HepG2 (cell line): ENCODE measurements at regions not wholly inside any gene's neighbourhood (a gene's known extent, or its start where the extent isn't known, plus 50 kb on each side); places are given as distances from the start of the nearest gene placed in this dataset.

Experiments
- NFIC ChIP-seq: IDR thresholded peaks from 2 replicates; pipeline ENCODE4 v1.6.1; 2012; ENCODE audit warnings: mild to moderate bottlenecking, low read length, inconsistent platforms
- POLR2AphosphoS2 ChIP-seq: IDR thresholded peaks from 2 replicates; pipeline ENCODE4 v1.6.1; 2011; ENCODE audit warnings: low read depth, low read length, improper control_type of control experiment
- PREB ChIP-seq: sonication (generic); formaldehyde crosslinking; IDR thresholded peaks from 2 replicates; pipeline ENCODE4 v1.4.0; 2020; ENCODE audit warnings: missing genetic modification reagents
- ZNF44 ChIP-seq: sonication (generic); formaldehyde crosslinking; IDR thresholded peaks from 2 replicates; pipeline ENCODE4 v1.5.1; 2020; ENCODE audit warnings: mild to moderate bottlenecking, missing genetic modification reagents
- TF ChIP-seq, protein P1 (sequence below): sonication (generic); formaldehyde crosslinking; IDR thresholded peaks from 2 replicates; pipeline ENCODE4 v1.4.0; 2020; ENCODE audit warnings: missing genetic modification reagents
- TF ChIP-seq, protein P2 (sequence below): sonication (generic); formaldehyde crosslinking; IDR thresholded peaks from 2 replicates; pipeline ENCODE4 v1.9.0; 2021; ENCODE audit warnings: missing genetic modification reagents, mild to moderate bottlenecking, borderline replicate concordance
- TF ChIP-seq, protein P3 (sequence below): sonication (generic); formaldehyde crosslinking; IDR thresholded peaks from one replicate; pipeline ENCODE4 v1.5.1; 2020; ENCODE audit warnings: mild to moderate bottlenecking, missing genetic modification reagents; ENCODE audit errors: not compliant biosample characterization

DNA sequence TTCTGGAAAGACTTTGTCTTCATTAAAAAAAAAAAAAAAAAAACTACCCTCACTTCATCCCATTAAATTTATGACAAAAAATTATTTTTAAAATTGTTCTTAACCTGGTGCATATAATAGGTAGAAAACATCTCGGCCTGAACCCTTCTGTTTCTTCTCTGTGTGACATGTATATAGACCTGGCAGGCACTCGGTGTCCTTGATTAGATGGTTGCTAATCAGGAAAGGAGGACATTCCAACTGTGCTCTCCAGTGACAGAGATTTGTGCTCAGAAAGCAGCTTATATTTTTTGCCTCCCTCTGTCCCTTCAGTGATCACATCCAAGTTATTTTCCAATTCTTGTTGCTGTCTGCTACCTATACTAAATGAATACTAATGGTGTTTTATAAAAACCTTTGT is 355.6 kb downstream of the CBLL2 start (continued):
- TF ChIP-seq, protein P1, sequence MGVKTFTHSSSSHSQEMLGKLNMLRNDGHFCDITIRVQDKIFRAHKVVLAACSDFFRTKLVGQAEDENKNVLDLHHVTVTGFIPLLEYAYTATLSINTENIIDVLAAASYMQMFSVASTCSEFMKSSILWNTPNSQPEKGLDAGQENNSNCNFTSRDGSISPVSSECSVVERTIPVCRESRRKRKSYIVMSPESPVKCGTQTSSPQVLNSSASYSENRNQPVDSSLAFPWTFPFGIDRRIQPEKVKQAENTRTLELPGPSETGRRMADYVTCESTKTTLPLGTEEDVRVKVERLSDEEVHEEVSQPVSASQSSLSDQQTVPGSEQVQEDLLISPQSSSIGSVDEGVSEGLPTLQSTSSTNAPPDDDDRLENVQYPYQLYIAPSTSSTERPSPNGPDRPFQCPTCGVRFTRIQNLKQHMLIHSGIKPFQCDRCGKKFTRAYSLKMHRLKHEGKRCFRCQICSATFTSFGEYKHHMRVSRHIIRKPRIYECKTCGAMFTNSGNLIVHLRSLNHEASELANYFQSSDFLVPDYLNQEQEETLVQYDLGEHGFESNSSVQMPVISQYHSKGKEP, result no peak
- no peak for TF ChIP-seq POLR2AphosphoS2
- TF ChIP-seq, protein P2, sequence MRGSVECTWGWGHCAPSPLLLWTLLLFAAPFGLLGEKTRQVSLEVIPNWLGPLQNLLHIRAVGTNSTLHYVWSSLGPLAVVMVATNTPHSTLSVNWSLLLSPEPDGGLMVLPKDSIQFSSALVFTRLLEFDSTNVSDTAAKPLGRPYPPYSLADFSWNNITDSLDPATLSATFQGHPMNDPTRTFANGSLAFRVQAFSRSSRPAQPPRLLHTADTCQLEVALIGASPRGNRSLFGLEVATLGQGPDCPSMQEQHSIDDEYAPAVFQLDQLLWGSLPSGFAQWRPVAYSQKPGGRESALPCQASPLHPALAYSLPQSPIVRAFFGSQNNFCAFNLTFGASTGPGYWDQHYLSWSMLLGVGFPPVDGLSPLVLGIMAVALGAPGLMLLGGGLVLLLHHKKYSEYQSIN (CRISPR knock-in tag), result no peak
- TF ChIP-seq, protein P3, sequence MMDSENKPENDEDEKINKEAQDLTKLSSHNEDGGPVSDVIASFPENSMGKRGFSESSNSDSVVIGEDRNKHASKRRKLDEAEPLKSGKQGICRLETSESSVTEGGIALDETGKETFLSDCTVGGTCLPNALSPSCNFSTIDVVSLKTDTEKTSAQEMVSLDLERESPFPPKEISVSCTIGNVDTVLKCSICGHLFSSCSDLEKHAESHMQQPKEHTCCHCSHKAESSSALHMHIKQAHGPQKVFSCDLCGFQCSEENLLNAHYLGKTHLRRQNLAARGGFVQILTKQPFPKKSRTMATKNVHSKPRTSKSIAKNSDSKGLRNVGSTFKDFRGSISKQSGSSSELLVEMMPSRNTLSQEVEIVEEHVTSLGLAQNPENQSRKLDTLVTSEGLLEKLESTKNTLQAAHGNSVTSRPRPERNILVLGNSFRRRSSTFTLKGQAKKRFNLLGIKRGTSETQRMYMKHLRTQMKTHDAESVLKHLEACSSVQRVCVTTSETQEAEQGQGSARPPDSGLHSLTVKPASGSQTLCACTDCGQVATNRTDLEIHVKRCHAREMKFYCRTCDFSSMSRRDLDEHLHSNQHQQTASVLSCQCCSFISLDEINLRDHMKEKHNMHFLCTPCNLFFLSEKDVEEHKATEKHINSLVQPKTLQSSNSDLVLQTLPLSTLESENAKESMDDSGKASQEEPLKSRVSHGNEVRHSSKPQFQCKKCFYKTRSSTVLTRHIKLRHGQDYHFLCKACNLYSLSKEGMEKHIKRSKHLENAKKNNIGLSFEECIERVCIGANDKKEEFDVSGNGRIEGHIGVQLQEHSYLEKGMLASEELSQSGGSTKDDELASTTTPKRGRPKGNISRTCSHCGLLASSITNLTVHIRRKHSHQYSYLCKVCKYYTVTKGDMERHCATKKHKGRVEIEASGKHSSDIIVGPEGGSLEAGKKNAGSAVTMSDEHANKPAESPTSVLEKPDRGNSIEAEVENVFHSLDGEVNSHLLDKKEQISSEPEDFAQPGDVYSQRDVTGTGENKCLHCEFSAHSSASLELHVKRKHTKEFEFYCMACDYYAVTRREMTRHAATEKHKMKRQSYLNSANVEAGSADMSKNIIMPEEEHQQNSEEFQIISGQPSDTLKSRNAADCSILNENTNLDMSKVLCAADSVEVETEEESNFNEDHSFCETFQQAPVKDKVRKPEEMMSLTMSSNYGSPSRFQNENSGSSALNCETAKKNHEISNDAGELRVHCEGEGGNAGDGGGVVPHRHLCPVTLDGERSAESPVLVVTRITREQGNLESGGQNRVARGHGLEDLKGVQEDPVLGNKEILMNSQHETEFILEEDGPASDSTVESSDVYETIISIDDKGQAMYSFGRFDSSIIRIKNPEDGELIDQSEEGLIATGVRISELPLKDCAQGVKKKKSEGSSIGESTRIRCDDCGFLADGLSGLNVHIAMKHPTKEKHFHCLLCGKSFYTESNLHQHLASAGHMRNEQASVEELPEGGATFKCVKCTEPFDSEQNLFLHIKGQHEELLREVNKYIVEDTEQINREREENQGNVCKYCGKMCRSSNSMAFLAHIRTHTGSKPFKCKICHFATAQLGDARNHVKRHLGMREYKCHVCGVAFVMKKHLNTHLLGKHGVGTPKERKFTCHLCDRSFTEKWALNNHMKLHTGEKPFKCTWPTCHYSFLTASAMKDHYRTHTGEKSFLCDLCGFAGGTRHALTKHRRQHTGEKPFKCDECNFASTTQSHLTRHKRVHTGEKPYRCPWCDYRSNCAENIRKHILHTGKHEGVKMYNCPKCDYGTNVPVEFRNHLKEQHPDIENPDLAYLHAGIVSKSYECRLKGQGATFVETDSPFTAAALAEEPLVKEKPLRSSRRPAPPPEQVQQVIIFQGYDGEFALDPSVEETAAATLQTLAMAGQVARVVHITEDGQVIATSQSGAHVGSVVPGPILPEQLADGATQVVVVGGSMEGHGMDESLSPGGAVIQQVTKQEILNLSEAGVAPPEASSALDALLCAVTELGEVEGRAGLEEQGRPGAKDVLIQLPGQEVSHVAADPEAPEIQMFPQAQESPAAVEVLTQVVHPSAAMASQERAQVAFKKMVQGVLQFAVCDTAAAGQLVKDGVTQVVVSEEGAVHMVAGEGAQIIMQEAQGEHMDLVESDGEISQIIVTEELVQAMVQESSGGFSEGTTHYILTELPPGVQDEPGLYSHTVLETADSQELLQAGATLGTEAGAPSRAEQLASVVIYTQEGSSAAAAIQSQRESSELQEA (CRISPR knock-in tag), result no peak
- no peak for TF ChIP-seq PREB (CRISPR knock-in tag)
- TF ChIP-seq ZNF44, result no peak
- TF ChIP-seq NFIC, result no peak
